T-helper 17 cell (primary cell): ENCODE measurements at regions not wholly inside any gene's neighbourhood (a gene's known extent, or its start where the extent isn't known, plus 50 kb on each side); places are given as distances from the start of the nearest gene placed in this dataset.

Source experiments
- ATAC-seq: fragments of 150-1000 bp; cut with Tn5 transposase; 2 replicates; pipeline ENCODE4 v1.10.0; 2021; ENCODE audit warnings: mild to moderate bottlenecking, moderate library complexity
- DNase-seq, 3 donors: peaks; one replicate each; pipeline versions ENCODE4 v3.0.0 to v3.0.0-alpha.2; 2020 to 2021
- H3K9me3 ChIP-seq: one replicate; pipeline ENCODE4 v1.7.0; 2013; ENCODE audit warnings: low read length, mild to moderate bottlenecking; ENCODE audit not compliant: control insufficient read depth, poor library complexity, severe bottlenecking
- H3K27ac Mint-ChIP-seq: one replicate; pipeline ENCODE4 v1.8.0; 2022; ENCODE audit warnings: mild to moderate bottlenecking, moderate library complexity, mixed read lengths
- H3K27me3 Mint-ChIP-seq: one replicate; pipeline ENCODE4 v1.8.0; 2022; ENCODE audit warnings: mixed read lengths
- H3K36me3 Mint-ChIP-seq: one replicate; pipeline ENCODE4 v1.8.0; 2022; ENCODE audit warnings: low read depth, mixed read lengths
- H3K4me1 Mint-ChIP-seq: one replicate; pipeline ENCODE4 v1.8.0; 2022; ENCODE audit warnings: mild to moderate bottlenecking, mixed read lengths
- H3K4me3 Mint-ChIP-seq: one replicate; pipeline ENCODE4 v1.8.0; 2022; ENCODE audit warnings: mild to moderate bottlenecking, moderate library complexity, mixed read lengths

GRCh38 chr7:41203542-41203941 is 499.3 kb downstream of the INHBA start:
- H3K27ac Mint-ChIP-seq, result no peak overlapping the region
- DNase-seq (no peak), ATAC-seq (no peak)
- H3K36me3 Mint-ChIP-seq, result no peaks in the 10 kb centered on the region
- no peaks in the 10 kb centered on the region for H3K9me3 ChIP-seq
- H3K4me3 Mint-ChIP-seq, result no peak overlapping the region
- H3K27me3 Mint-ChIP-seq, result no peaks in the 10 kb centered on the region
- no peaks in the 10 kb centered on the region for H3K4me1 Mint-ChIP-seq

GRCh38 chr7:41201021-41201420 is 501.9 kb downstream of the INHBA start:
- DNase-seq (no peak), ATAC-seq (no peak)
- Mint-ChIP-seq H3K27me3 (no peaks in the 10 kb centered on the region), H3K4me1 (no peaks in the 10 kb centered on the region), H3K36me3 (no peaks in the 10 kb centered on the region), H3K27ac (no peak overlapping the region), H3K4me3 (no peak overlapping the region)
- H3K9me3 ChIP-seq, result no peaks in the 10 kb centered on the region

GRCh38 chr7:41199136-41199535 is 503.8 kb downstream of the INHBA start:
- peaks cover 4% of the 10 kb centered on the region for H3K9me3 ChIP-seq
- ATAC-seq, result no peak
- H3K36me3 Mint-ChIP-seq, result no peaks in the 10 kb centered on the region
- no peaks in the 10 kb centered on the region for H3K27me3 Mint-ChIP-seq
- no peak overlapping the region for H3K4me3 Mint-ChIP-seq
- no peak overlapping the region for H3K27ac Mint-ChIP-seq
- H3K4me1 Mint-ChIP-seq, result no peaks in the 10 kb centered on the region
- no peak for DNase-seq

GRCh38 chr7:41198502-41198901 is 504.4 kb downstream of the INHBA start:
- no peaks in the 10 kb centered on the region for H3K27me3 Mint-ChIP-seq
- no peaks in the 10 kb centered on the region for H3K4me1 Mint-ChIP-seq
- no peak for DNase-seq
- no peak for ATAC-seq
- H3K9me3 ChIP-seq, result peaks cover 4% of the 10 kb centered on the region
- H3K27ac Mint-ChIP-seq, result no peak overlapping the region
- no peaks in the 10 kb centered on the region for H3K36me3 Mint-ChIP-seq
- no peak overlapping the region for H3K4me3 Mint-ChIP-seq

- no peaks in the 10 kb centered on the region for H3K36me3 Mint-ChIP-seq
- DNase-seq (no peak), ATAC-seq (no peak)
- H3K4me1 Mint-ChIP-seq, result no peaks in the 10 kb centered on the region
- no peaks in the 10 kb centered on the region for H3K27me3 Mint-ChIP-seq
- peaks cover 4% of the 10 kb centered on the region for H3K9me3 ChIP-seq
- no peak overlapping the region for H3K4me3 Mint-ChIP-seq
- H3K27ac Mint-ChIP-seq, result no peak overlapping the region
Measured at GRCh38 chr7:41197769-41198168, 505.1 kb downstream of the INHBA start.

GRCh38 chr7:41193738-41194282 is 509.1 kb downstream of the INHBA start:
- Mint-ChIP-seq H3K4me1 (no peaks in the 10 kb centered on the region), H3K36me3 (no peaks in the 10 kb centered on the region)

GRCh38 chr7:41190581-41190980 is 512.3 kb downstream of the INHBA start:
- peaks cover 4% of the 10 kb centered on the region for H3K9me3 ChIP-seq
- Mint-ChIP-seq H3K4me3 (no peak overlapping the region), H3K4me1 (no peaks in the 10 kb centered on the region), H3K27me3 (no peaks in the 10 kb centered on the region), H3K36me3 (no peaks in the 10 kb centered on the region), H3K27ac (no peak overlapping the region)
- DNase-seq (no peak), ATAC-seq (no peak)

More at GRCh38 chr7:41193738-41194282, 509.1 kb downstream of the INHBA start:
- Mint-ChIP-seq H3K27me3 (no peaks in the 10 kb centered on the region), H3K4me3 (no peak overlapping the region), H3K27ac (no peak overlapping the region)
- H3K9me3 ChIP-seq, result peaks cover 4% of the 10 kb centered on the region
- ATAC-seq (no peak), DNase-seq (no peak)

- Mint-ChIP-seq H3K36me3 (no peaks in the 10 kb centered on the region), H3K27me3 (no peaks in the 10 kb centered on the region), H3K4me3 (no peak overlapping the region), H3K27ac (no peak overlapping the region), H3K4me1 (no peaks in the 10 kb centered on the region)
- ATAC-seq (no peak), DNase-seq (no peak)
- peaks cover 1% of the 10 kb centered on the region for H3K9me3 ChIP-seq
Measured at GRCh38 chr7:41189866-41190265, 513.0 kb downstream of the INHBA start.

- no peak for ATAC-seq
- H3K4me1 Mint-ChIP-seq, result no peaks in the 10 kb centered on the region
- H3K27me3 Mint-ChIP-seq, result no peaks in the 10 kb centered on the region
- H3K4me3 Mint-ChIP-seq, result no peak overlapping the region
- no peak for DNase-seq
- no peaks in the 10 kb centered on the region for H3K36me3 Mint-ChIP-seq
- H3K27ac Mint-ChIP-seq, result no peak overlapping the region
- H3K9me3 ChIP-seq, result no peaks in the 10 kb centered on the region
Measured at GRCh38 chr7:41188163-41189130, 514.4 kb downstream of the INHBA start.

GRCh38 chr7:41187322-41187721 is 515.6 kb downstream of the INHBA start:
- ATAC-seq (no peak), DNase-seq (no peak)
- H3K4me3 Mint-ChIP-seq, result no peak overlapping the region
- H3K27ac Mint-ChIP-seq, result no peak overlapping the region
- H3K27me3 Mint-ChIP-seq, result no peaks in the 10 kb centered on the region
- H3K9me3 ChIP-seq, result no peaks in the 10 kb centered on the region
- H3K36me3 Mint-ChIP-seq, result no peaks in the 10 kb centered on the region
- H3K4me1 Mint-ChIP-seq, result no peaks in the 10 kb centered on the region

- no peak overlapping the region for H3K4me3 Mint-ChIP-seq
- DNase-seq, result no peak
Measured at GRCh38 chr7:41185851-41186250, 517.0 kb downstream of the INHBA start.

GRCh38 chr7:41183741-41184140 is 519.1 kb downstream of the INHBA start:
- ATAC-seq, result no peak
- no peak for DNase-seq
- no peaks in the 10 kb centered on the region for H3K36me3 Mint-ChIP-seq
- H3K27ac Mint-ChIP-seq, result no peak overlapping the region
- no peaks in the 10 kb centered on the region for H3K4me1 Mint-ChIP-seq
- no peaks in the 10 kb centered on the region for H3K27me3 Mint-ChIP-seq
- no peak overlapping the region for H3K4me3 Mint-ChIP-seq
- no peaks in the 10 kb centered on the region for H3K9me3 ChIP-seq

More at GRCh38 chr7:41185851-41186250, 517.0 kb downstream of the INHBA start:
- no peak overlapping the region for H3K27ac Mint-ChIP-seq
- no peaks in the 10 kb centered on the region for H3K36me3 Mint-ChIP-seq
- no peaks in the 10 kb centered on the region for H3K27me3 Mint-ChIP-seq
- no peaks in the 10 kb centered on the region for H3K4me1 Mint-ChIP-seq
- H3K9me3 ChIP-seq, result no peaks in the 10 kb centered on the region
- ATAC-seq, result no peak

GRCh38 chr7:41182782-41183181 is 520.1 kb downstream of the INHBA start:
- H3K4me1 Mint-ChIP-seq, result no peaks in the 10 kb centered on the region

GRCh38 chr7:41175435-41175834 is 527.5 kb downstream of the INHBA start:
- Mint-ChIP-seq H3K4me1 (no peaks in the 10 kb centered on the region), H3K27me3 (no peaks in the 10 kb centered on the region), H3K4me3 (no peak overlapping the region), H3K27ac (no peak overlapping the region), H3K36me3 (no peaks in the 10 kb centered on the region)
- ATAC-seq (no peak), DNase-seq (no peak)
- no peaks in the 10 kb centered on the region for H3K9me3 ChIP-seq

More at GRCh38 chr7:41182782-41183181, 520.1 kb downstream of the INHBA start:
- no peaks in the 10 kb centered on the region for H3K9me3 ChIP-seq
- no peak for DNase-seq
- no peak for ATAC-seq
- Mint-ChIP-seq H3K27ac (no peak overlapping the region), H3K27me3 (no peaks in the 10 kb centered on the region), H3K36me3 (no peaks in the 10 kb centered on the region), H3K4me3 (no peak overlapping the region)
